Neuronal stem cell (in vitro differentiated cells): ENCODE measurements at regions not wholly inside any gene's neighbourhood (a gene's known extent, or its start where the extent isn't known, plus 50 kb on each side); places are given as distances from the start of the nearest gene placed in this dataset.
"Not testable (repeated sequence)": the region's sequence is repeated elsewhere in the genome, so short reads cannot be mapped to it uniquely, and the experiment has no call there.

Source experiments
- DNase-seq: peaks from one replicate; pipeline ENCODE4 v3.0.0-alpha.2; 2013; ENCODE audit warnings: low spot score
- H2AFZ ChIP-seq: one replicate; pipeline ENCODE4 v1.6.1; 2013; ENCODE audit warnings: mild to moderate bottlenecking, low read length, inconsistent platforms
- H2AK5ac ChIP-seq: 2 replicates; pipeline ENCODE4 v1.6.1; 2013; ENCODE audit warnings: low read depth, mild to moderate bottlenecking, inconsistent platforms, low read length, moderate library complexity, mixed read lengths
- H2BK120ac ChIP-seq: 2 replicates; pipeline ENCODE4 v1.6.1; 2013; ENCODE audit warnings: low read depth, mild to moderate bottlenecking, inconsistent platforms, low read length, moderate library complexity, mixed read lengths
- H2BK12ac ChIP-seq: one replicate; pipeline ENCODE4 v1.6.1; 2013; ENCODE audit warnings: low read length, inconsistent platforms
- H2BK15ac ChIP-seq: 2 replicates; pipeline ENCODE4 v1.6.1; 2013; ENCODE audit warnings: mild to moderate bottlenecking, low read length, inconsistent platforms, mixed read lengths
- H2BK5ac ChIP-seq: one replicate; pipeline ENCODE4 v1.6.1; 2013; ENCODE audit warnings: inconsistent platforms, mild to moderate bottlenecking, low read length, moderate library complexity
- H3K14ac ChIP-seq: one replicate; pipeline ENCODE4 v1.6.1; 2013; ENCODE audit warnings: low read length, inconsistent platforms
- H3K18ac ChIP-seq: 2 replicates; pipeline ENCODE4 v1.6.1; 2013; ENCODE audit warnings: low read length, inconsistent platforms
- H3K23ac ChIP-seq: 2 replicates; pipeline ENCODE4 v1.6.1; 2013; ENCODE audit warnings: low read depth, mild to moderate bottlenecking, mixed read lengths, low read length, inconsistent platforms; ENCODE audit not compliant: poor library complexity
- H3K27ac ChIP-seq: replicated peaks from 3 replicates; pipeline ENCODE4 v1.5.1; 2013; ENCODE audit warnings: low read length, inconsistent platforms
- H3K27me3 ChIP-seq, 3 experiments: 2 replicates each; pipeline ENCODE4 v1.6.1; 2013; ENCODE audit warnings: low read length in 3 of 3, mild to moderate bottlenecking in 2 of 3, inconsistent platforms in 1 of 3, low read depth in 1 of 3, mixed read lengths in 1 of 3, moderate library complexity in 1 of 3; ENCODE audit not compliant: control insufficient read depth in 3 of 3, insufficient read depth in 3 of 3
- H3K36me3 ChIP-seq, 2 donors: replicated peaks in 1 of 2; 2 replicates each; pipeline ENCODE4 v1.6.1; 2013; ENCODE audit warnings: low read length in 2 of 2; ENCODE audit not compliant: control insufficient read depth in 2 of 2, insufficient read depth in 2 of 2
- H3K4ac ChIP-seq: 2 replicates; pipeline ENCODE4 v1.6.1; 2013; ENCODE audit warnings: inconsistent platforms, mild to moderate bottlenecking, low read length, moderate library complexity
- H3K4me1 ChIP-seq, 2 donors: 1 replicate in 1 of 2; 2 replicates in 1 of 2; pipeline ENCODE4 v1.6.1; 2013; ENCODE audit warnings: low read length in 2 of 2, low read depth in 1 of 2; ENCODE audit not compliant: control insufficient read depth in 2 of 2, insufficient read depth in 1 of 2
- H3K4me2 ChIP-seq: one replicate; pipeline ENCODE4 v1.6.1; 2013; ENCODE audit warnings: mild to moderate bottlenecking, low read length, inconsistent platforms; ENCODE audit not compliant: insufficient read depth, poor library complexity, severe bottlenecking
- H3K4me3 ChIP-seq, 2 donors: 2 replicates each; pipeline ENCODE4 v1.5.1; 2013; ENCODE audit warnings: low read length in 2 of 2, mild to moderate bottlenecking in 2 of 2, inconsistent platforms in 1 of 2, moderate library complexity in 1 of 2
- H3K79me1 ChIP-seq: one replicate; pipeline ENCODE4 v1.6.1; 2013; ENCODE audit warnings: low read depth, mild to moderate bottlenecking, inconsistent platforms, low read length, moderate library complexity
- H3K9ac ChIP-seq: one replicate; pipeline ENCODE4 v1.6.1; 2013; ENCODE audit warnings: mild to moderate bottlenecking, low read depth, low read length, inconsistent platforms; ENCODE audit not compliant: poor library complexity
- H3K9me3 ChIP-seq, 2 donors: replicated peaks in 1 of 2; 2 replicates each; pipeline versions ENCODE3 to v1.6.1; 2013; ENCODE audit warnings: low read length in 2 of 2, mild to moderate bottlenecking in 2 of 2, inconsistent platforms in 1 of 2, low read depth in 1 of 2, mixed read lengths in 1 of 2, moderate library complexity in 1 of 2; ENCODE audit not compliant: control insufficient read depth in 2 of 2, insufficient read depth in 1 of 2
- H4K8ac ChIP-seq: one replicate; pipeline ENCODE4 v1.6.1; 2013; ENCODE audit warnings: low read depth, mild to moderate bottlenecking, inconsistent platforms, low read length, moderate library complexity
- H4K91ac ChIP-seq: one replicate; pipeline ENCODE4 v1.6.1; 2013; ENCODE audit warnings: low read length, low read depth, mild to moderate bottlenecking, inconsistent platforms; ENCODE audit not compliant: poor library complexity
- WGBS, 2 donors: extraction: QIAGEN DNeasy Blood & Tissue Kit; methylation state at CpG; one replicate each; pipeline ENCODE4 v1.1.7; 2013; ENCODE audit warnings: missing lambda C conversion rate in 2 of 2, mixed read lengths in 1 of 2; ENCODE audit not compliant: insufficient read length in 2 of 2, insufficient replicate concordance in 1 of 2; ENCODE audit errors: extremely low coverage in 2 of 2; 5-methylcytosine and 5-hydroxymethylcytosine counted together

DNA sequence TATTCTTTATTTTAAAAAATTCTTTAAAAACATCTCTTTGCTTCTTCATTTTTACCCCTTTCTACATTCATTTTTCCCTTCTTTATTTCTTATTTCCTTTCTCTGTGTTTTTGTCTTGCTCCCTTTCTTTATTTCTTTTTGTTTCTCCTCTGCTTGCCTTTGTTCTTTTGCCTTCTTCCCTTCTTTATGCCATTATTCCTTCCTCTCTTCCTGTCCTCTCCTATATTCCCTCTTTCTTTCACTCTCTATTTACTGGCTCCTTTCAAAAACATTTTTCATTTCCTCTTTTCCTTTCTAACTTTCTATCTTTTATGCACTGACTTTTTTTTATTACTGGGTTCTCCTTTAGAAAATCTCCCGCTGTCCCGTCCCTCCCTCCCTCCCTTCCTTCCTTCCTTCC is 102.2 kb downstream of the RBMX2 start:
- no peak overlapping the region for H4K91ac ChIP-seq
- H3K27ac ChIP-seq, result no peak overlapping the region
- no peak for DNase-seq
- peaks cover 0 to 3% (median 0%) of the 10 kb centered on the region in 3 experiments for H3K27me3 ChIP-seq
- H3K4ac ChIP-seq, result no peak overlapping the region
- no peaks in the 10 kb centered on the region for H3K9me3 ChIP-seq
- no peak overlapping the region for H2BK12ac ChIP-seq
- no peak overlapping the region for H3K23ac ChIP-seq
- no peak overlapping the region for H2BK5ac ChIP-seq
- H3K36me3 ChIP-seq, result no peaks in the 10 kb centered on the region
- no CpG with 5 or more reads among the region's 2 CpGs for WGBS, 2 donors
- H3K9ac ChIP-seq, result no peak overlapping the region
- no peak overlapping the region for H3K14ac ChIP-seq
- H2AK5ac ChIP-seq, result no peak overlapping the region
- no peak overlapping the region for H2AFZ ChIP-seq
- no peaks in the 10 kb centered on the region for H3K4me1 ChIP-seq
- no peak overlapping the region for H2BK120ac ChIP-seq
- H2BK15ac ChIP-seq, result no peak overlapping the region
- H4K8ac ChIP-seq, result no peak overlapping the region
- no peak overlapping the region for H3K18ac ChIP-seq
- no peak overlapping the region for H3K4me2 ChIP-seq
- no peak overlapping the region for H3K4me3 ChIP-seq
- H3K79me1 ChIP-seq, result no peaks in the 10 kb centered on the region

DNA sequence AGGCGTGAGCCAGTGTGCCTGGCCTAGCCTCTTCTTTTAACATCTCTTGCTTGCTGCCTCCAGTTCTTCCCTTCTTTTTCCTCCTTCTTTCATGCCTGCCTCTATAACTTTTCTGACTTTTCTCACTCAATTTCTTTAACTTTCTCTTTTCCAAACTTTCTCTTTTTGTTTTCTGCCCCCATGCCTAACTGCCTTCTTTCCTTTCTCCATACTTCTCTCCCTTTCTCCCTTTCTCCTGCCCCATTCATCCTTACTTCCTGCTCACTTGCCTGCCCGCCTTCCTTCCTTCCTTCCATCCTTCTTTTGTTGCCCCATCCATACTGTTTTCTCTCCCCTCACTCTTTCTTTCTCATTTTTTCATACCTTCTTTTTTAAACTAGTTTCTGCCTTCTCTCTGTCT is 105.2 kb downstream of the RBMX2 start:
- Histone ChIP-seq H3K9ac (no peak overlapping the region), H3K4ac (no peak overlapping the region), H3K27ac (no peak overlapping the region), H2AK5ac (no peak overlapping the region), H2AFZ (no peak overlapping the region), H4K8ac (no peak overlapping the region), H3K27me3 (peaks cover 0 to 9% (median 0%) of the 10 kb centered on the region in 3 experiments), H3K14ac (no peak overlapping the region), H2BK120ac (no peak overlapping the region), H2BK12ac (no peak overlapping the region), H2BK15ac (no peak overlapping the region), H3K79me1 (no peaks in the 10 kb centered on the region), H3K9me3 (no peaks in the 10 kb centered on the region), H3K18ac (no peak overlapping the region), H3K23ac (no peak overlapping the region), H3K4me3 (no peak overlapping the region), H3K4me2 (no peak overlapping the region), H2BK5ac (no peak overlapping the region), H3K36me3 (no peaks in the 10 kb centered on the region), H3K4me1 (no peaks in the 10 kb centered on the region), H4K91ac (no peak overlapping the region)
- no peak for DNase-seq
- WGBS, 2 donors, result no CpG with 5 or more reads among the region's 2 CpGs

DNA sequence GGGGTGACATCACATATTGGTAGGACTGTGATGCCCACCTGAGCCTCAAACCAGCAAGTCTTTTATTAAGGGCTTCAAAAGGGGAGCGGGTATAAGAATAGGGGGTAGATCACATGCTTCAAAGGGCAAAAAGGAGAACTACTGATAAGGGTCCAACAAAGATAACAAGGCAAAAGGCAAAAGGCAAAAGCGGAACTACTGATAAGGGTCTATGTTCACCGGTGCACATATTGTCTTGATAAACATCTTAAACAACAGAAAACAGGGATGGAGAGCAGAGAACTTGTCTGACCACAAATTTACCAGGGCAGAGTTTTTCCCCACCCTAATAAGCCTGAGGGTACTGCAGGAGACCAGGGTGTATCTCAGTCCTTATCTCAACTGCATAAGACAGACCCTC is 110.7 kb downstream of the RBMX2 start:
- not testable (repeated sequence) for H3K4me1 ChIP-seq, H3K18ac ChIP-seq, H2BK5ac ChIP-seq, H3K36me3 ChIP-seq, DNase-seq, H3K27me3 ChIP-seq, H3K4ac ChIP-seq, H3K23ac ChIP-seq, H3K9me3 ChIP-seq, H3K4me3 ChIP-seq, H3K9ac ChIP-seq, H4K91ac ChIP-seq, H3K27ac ChIP-seq, H2AFZ ChIP-seq, H2BK15ac ChIP-seq, H3K14ac ChIP-seq, H2AK5ac ChIP-seq, H3K79me1 ChIP-seq, H4K8ac ChIP-seq, H3K4me2 ChIP-seq, H2BK120ac ChIP-seq, H2BK12ac ChIP-seq
- no CpG with 5 or more reads among the region's 3 CpGs for WGBS, 2 donors

DNA sequence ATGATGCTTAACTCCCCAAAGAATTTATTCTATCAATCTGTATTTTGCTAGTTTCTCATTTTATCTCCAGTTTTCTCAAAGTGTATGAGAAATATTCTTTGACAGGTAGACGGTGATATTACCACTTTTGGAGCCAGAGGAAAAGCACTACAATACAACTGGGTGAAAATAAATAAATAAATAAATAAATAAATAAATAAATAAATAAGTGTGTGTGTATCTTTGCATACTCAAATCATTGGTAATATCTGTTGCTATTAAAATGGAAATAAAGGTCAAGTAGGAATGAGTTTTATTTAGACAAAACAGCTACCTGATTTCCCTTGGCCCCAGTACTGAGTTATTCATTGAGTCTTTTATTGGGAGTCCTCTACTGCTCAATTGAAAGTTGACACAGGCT is 114.3 kb downstream of the RBMX2 start:
- no peak overlapping the region for H4K91ac ChIP-seq
- H2BK5ac ChIP-seq, result no peak overlapping the region
- H3K4me2 ChIP-seq, result no peak overlapping the region
- H2BK15ac ChIP-seq, result no peak overlapping the region
- no peaks in the 10 kb centered on the region for H3K4me1 ChIP-seq
- H3K79me1 ChIP-seq, result no peaks in the 10 kb centered on the region
- no peak overlapping the region for H2AK5ac ChIP-seq
- H3K36me3 ChIP-seq, result no peaks in the 10 kb centered on the region
- no peak overlapping the region for H3K4me3 ChIP-seq
- DNase-seq, result no peak
- H3K9ac ChIP-seq, result no peak overlapping the region
- WGBS, 2 donors, result no CpG with 5 or more reads among the region's 1 CpG
- no peak overlapping the region for H2BK120ac ChIP-seq
- H3K14ac ChIP-seq, result no peak overlapping the region
- no peak overlapping the region for H2AFZ ChIP-seq
- no peak overlapping the region for H4K8ac ChIP-seq
- no peak overlapping the region for H3K18ac ChIP-seq
- no peak overlapping the region for H3K23ac ChIP-seq
- H2BK12ac ChIP-seq, result no peak overlapping the region
- peaks cover 0 to 4% (median 0%) of the 10 kb centered on the region in 3 experiments for H3K27me3 ChIP-seq
- H3K27ac ChIP-seq, result no peak overlapping the region
- H3K9me3 ChIP-seq, result no peaks in the 10 kb centered on the region
- no peak overlapping the region for H3K4ac ChIP-seq
